ENCODE measurements at regions not wholly inside any gene's neighbourhood (a gene's known extent, or its start where the extent isn't known, plus 50 kb on each side); places are given as distances from the start of the nearest gene placed in this dataset.

- TF ChIP-seq, protein P1, sequence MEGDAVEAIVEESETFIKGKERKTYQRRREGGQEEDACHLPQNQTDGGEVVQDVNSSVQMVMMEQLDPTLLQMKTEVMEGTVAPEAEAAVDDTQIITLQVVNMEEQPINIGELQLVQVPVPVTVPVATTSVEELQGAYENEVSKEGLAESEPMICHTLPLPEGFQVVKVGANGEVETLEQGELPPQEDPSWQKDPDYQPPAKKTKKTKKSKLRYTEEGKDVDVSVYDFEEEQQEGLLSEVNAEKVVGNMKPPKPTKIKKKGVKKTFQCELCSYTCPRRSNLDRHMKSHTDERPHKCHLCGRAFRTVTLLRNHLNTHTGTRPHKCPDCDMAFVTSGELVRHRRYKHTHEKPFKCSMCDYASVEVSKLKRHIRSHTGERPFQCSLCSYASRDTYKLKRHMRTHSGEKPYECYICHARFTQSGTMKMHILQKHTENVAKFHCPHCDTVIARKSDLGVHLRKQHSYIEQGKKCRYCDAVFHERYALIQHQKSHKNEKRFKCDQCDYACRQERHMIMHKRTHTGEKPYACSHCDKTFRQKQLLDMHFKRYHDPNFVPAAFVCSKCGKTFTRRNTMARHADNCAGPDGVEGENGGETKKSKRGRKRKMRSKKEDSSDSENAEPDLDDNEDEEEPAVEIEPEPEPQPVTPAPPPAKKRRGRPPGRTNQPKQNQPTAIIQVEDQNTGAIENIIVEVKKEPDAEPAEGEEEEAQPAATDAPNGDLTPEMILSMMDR (IDR thresholded peaks at IDR 0.05), result no peak
- no peak for TF ChIP-seq POLR2A (IDR thresholded peaks at IDR 0.05)
Observed at GRCh38 chr1:163540727-163541126, 219.0 kb downstream of the NUF2 start.

Measured in testis (tissue), 2 donors.